ENCODE measurements at regions not wholly inside any gene's neighbourhood (a gene's known extent, or its start where the extent isn't known, plus 50 kb on each side); places are given as distances from the start of the nearest gene placed in this dataset.
"Not testable (repeated sequence)": the region's sequence is repeated elsewhere in the genome, so short reads cannot be mapped to it uniquely, and the experiment has no call there.

DNA sequence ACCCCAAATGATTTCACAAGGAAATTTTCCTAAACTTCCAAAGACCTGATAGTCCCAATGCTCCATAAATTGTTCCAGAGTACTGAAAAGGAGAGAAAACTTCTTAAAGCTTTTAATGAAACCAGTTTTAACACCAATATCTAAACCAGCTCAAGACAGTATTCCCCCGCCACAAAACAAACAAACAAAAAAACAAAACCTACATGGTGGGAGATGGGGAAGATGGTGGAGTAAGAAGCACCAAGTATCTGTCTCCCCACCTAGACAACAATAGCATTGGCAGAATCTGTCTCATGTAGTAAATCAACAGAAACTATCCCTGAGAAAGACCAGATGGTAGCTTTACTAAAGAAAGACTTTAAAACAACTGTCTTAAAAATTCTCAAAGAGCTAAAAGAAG lies 88.7 kb upstream of the CCT8L2 start:
- not testable (repeated sequence) for TF ChIP-seq CTCF (conservative IDR thresholded peaks at IDR 0.05; ENCODE audit: low read depth, low read length); EZH2 (IDR thresholded peaks at IDR 0.05; ENCODE audit: borderline replicate concordance, low read depth, low read length, poor library complexity, severe bottlenecking)

Data from A673 (cell line).